PC-9 (cell line): ENCODE measurements at regions not wholly inside any gene's neighbourhood (a gene's known extent, or its start where the extent isn't known, plus 50 kb on each side); places are given as distances from the start of the nearest gene placed in this dataset.

ENCODE experiments used
- EZH2 ChIP-seq: fragments of 200-600 bp; sonication (generic); IDR thresholded peaks from 2 replicates; pipeline ENCODE4 v1.8.0; 2017; ENCODE audit warnings: antibody characterized with exemption, low read depth
- TF ChIP-seq, protein P1 (sequence below): fragments of 200-600 bp; sonication (generic); conservative IDR thresholded peaks from 2 replicates; pipeline ENCODE4 v1.6.1; 2017; ENCODE audit warnings: mixed run types, antibody characterized with exemption, mild to moderate bottlenecking, moderate library complexity

- TF ChIP-seq, protein P1, sequence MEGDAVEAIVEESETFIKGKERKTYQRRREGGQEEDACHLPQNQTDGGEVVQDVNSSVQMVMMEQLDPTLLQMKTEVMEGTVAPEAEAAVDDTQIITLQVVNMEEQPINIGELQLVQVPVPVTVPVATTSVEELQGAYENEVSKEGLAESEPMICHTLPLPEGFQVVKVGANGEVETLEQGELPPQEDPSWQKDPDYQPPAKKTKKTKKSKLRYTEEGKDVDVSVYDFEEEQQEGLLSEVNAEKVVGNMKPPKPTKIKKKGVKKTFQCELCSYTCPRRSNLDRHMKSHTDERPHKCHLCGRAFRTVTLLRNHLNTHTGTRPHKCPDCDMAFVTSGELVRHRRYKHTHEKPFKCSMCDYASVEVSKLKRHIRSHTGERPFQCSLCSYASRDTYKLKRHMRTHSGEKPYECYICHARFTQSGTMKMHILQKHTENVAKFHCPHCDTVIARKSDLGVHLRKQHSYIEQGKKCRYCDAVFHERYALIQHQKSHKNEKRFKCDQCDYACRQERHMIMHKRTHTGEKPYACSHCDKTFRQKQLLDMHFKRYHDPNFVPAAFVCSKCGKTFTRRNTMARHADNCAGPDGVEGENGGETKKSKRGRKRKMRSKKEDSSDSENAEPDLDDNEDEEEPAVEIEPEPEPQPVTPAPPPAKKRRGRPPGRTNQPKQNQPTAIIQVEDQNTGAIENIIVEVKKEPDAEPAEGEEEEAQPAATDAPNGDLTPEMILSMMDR, result no peak
- TF ChIP-seq EZH2, result no peak
These were observed 182.7 kb upstream of the NR4A3 start for GRCh38 chr9:99638971-99639370.
